ENCODE measurements at regions not wholly inside any gene's neighbourhood (a gene's known extent, or its start where the extent isn't known, plus 50 kb on each side); places are given as distances from the start of the nearest gene placed in this dataset.

DNA sequence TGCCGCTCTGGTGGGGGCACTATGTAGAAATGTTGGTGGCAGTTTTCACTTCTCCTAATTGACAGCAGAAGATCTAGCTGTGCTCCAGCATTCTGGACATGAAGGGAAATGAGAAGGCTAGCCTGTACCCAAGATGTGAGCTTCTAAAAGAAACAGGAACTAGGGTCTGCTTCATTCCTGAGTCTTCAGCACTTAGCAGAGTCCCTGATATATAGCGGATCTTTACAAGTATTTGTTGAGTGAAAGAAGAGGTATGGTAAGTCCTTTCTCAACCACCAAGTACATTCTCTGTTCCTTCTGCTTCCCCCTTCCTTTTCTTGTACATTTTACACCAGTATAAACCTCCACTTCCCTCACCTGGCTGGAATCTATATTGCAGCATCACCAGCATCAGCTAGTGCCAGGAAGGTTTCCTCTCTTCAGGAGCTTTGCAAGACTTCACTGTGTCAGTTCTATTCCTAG lies 408.3 kb upstream of the CADM1 start:
- intact Hi-C loops (cut with micrococcal nuclease; ENCODE audit: unreplicated experiment) = no loop called here
- H3K79me2 ChIP-seq (ENCODE audit: insufficient read depth, low read length) = no peaks in the 10 kb centered on the region
- in situ Hi-C loops (cut with HindIII; ENCODE audit: extremely low pct_ligation_motif_present, low pct_unique_long_range_greater_than_20kb) = no loop called here
- ChIA-PET CTCF (ENCODE audit: low intra/inter-chr PET ratio, low total read pairs) (no interaction called here), POLR2A (no interaction called here)
- no peaks in the 10 kb centered on the region for H3K4me1 ChIP-seq (ENCODE audit: insufficient read depth, low read length)
- BruUV-seq (replicated peaks) = no TSS peak
- no peaks in the 10 kb centered on the region for H3K36me3 ChIP-seq (replicated peaks in 1 of 2; ENCODE audit: control insufficient read depth in 1 of 2, insufficient read depth in 2 of 2, low read length in 2 of 2)
- no peak overlapping the region for H3K4me2 ChIP-seq (ENCODE audit: low read depth, low read length)
- TF ChIP-seq ADNP (CRISPR knock-in tag; IDR thresholded peaks at IDR 0.05) (no peak), POLR2AphosphoS5 (IDR thresholded peaks at IDR 0.05; ENCODE audit: low read depth, low read length) (no peak), ATF3 (CRISPR knock-in tag; IDR thresholded peaks at IDR 0.05) (no peak), KAT8 (CRISPR knock-in tag; IDR thresholded peaks at IDR 0.05) (no peak), RARA (CRISPR knock-in tag; IDR thresholded peaks at IDR 0.05) (no peak), STAG1 (CRISPR knock-in tag; IDR thresholded peaks at IDR 0.05) (peak; percentile 55), TEAD3 (CRISPR knock-in tag; optimal IDR thresholded peaks at IDR 0.05; ENCODE audit: borderline replicate concordance) (peak; percentile 76), HNRNPH1 (optimal IDR thresholded peaks at IDR 0.05; ENCODE audit: low read depth, low read length) (no peak)
- TF ChIP-seq, protein P1, sequence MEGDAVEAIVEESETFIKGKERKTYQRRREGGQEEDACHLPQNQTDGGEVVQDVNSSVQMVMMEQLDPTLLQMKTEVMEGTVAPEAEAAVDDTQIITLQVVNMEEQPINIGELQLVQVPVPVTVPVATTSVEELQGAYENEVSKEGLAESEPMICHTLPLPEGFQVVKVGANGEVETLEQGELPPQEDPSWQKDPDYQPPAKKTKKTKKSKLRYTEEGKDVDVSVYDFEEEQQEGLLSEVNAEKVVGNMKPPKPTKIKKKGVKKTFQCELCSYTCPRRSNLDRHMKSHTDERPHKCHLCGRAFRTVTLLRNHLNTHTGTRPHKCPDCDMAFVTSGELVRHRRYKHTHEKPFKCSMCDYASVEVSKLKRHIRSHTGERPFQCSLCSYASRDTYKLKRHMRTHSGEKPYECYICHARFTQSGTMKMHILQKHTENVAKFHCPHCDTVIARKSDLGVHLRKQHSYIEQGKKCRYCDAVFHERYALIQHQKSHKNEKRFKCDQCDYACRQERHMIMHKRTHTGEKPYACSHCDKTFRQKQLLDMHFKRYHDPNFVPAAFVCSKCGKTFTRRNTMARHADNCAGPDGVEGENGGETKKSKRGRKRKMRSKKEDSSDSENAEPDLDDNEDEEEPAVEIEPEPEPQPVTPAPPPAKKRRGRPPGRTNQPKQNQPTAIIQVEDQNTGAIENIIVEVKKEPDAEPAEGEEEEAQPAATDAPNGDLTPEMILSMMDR (CRISPR knock-in tag; IDR thresholded peaks at IDR 0.05) = 0 out of 2 replicates have a peak, but pooled peaks have one; percentile 22
- no peak overlapping the region for H2AFZ ChIP-seq (ENCODE audit: low read length)
- DNase-seq (ENCODE audit: low spot score) (no peak), ATAC-seq (peak; percentile 57; the same call in 2 of the 3 replicates), FAIRE-seq (no peak)
- no peak overlapping the region for H3K27ac ChIP-seq (ENCODE audit: extremely low read length, insufficient read depth, low read length)
- no peak overlapping the region for H3K4me3 ChIP-seq (replicated peaks in 1 of 3; ENCODE audit: insufficient read depth in 1 of 3, low read depth in 2 of 3, low read length in 3 of 3)
- no peaks in the 10 kb centered on the region for H4K20me1 ChIP-seq (ENCODE audit: insufficient read depth, low read length)
- WGBS (ENCODE audit: low lambda C conversion rate) = 66% methylated on average over 2 of the region's 2 CpGs
- no peaks in the 10 kb centered on the region for H3K9me3 ChIP-seq (ENCODE audit: low read length)
- H3K9ac ChIP-seq (ENCODE audit: insufficient read depth, low read depth, low read length) = no peak overlapping the region
- peaks cover 0 to 10% of the 10 kb centered on the region in 2 experiments; a peak in 3 of 5 replicates for H3K27me3 ChIP-seq (ENCODE audit: control insufficient read depth in 1 of 2, insufficient read depth in 2 of 2, low read length in 2 of 2)

Measured in HepG2 (cell line).